ENCODE measurements at regions not wholly inside any gene's neighbourhood (a gene's known extent, or its start where the extent isn't known, plus 50 kb on each side); places are given as distances from the start of the nearest gene placed in this dataset.

DNA sequence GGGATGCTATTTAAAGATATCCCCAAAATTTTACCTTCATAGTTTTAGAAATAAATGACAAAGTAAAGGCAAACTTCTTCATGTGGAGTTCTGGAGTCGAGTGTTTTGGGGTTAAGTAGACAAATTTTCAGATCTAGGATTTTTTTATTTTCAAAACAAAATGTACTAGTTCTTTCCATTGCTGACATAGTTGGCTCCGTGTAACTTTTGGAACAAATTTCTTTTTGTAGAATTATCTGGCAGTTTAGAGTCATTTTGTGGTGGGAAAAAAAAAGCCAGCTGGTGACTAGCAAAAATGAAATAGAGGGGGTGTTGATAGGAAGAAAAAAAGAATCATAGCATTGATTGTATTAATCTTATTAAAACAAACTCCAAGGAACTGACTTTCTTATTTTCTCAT is 131.6 kb upstream of the TCF21 start:
- no peaks in the 10 kb centered on the region for H3K27me3 ChIP-seq (ENCODE audit: insufficient read depth, low read length, poor library complexity)
- TF ChIP-seq EZH2 (IDR thresholded peaks at IDR 0.05; ENCODE audit: borderline replicate concordance, low read depth, low read length, severe bottlenecking), result no peak
- TF ChIP-seq, protein P1, sequence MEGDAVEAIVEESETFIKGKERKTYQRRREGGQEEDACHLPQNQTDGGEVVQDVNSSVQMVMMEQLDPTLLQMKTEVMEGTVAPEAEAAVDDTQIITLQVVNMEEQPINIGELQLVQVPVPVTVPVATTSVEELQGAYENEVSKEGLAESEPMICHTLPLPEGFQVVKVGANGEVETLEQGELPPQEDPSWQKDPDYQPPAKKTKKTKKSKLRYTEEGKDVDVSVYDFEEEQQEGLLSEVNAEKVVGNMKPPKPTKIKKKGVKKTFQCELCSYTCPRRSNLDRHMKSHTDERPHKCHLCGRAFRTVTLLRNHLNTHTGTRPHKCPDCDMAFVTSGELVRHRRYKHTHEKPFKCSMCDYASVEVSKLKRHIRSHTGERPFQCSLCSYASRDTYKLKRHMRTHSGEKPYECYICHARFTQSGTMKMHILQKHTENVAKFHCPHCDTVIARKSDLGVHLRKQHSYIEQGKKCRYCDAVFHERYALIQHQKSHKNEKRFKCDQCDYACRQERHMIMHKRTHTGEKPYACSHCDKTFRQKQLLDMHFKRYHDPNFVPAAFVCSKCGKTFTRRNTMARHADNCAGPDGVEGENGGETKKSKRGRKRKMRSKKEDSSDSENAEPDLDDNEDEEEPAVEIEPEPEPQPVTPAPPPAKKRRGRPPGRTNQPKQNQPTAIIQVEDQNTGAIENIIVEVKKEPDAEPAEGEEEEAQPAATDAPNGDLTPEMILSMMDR (IDR thresholded peaks at IDR 0.05; ENCODE audit: borderline replicate concordance, extremely low read depth, low read length, poor library complexity, severe bottlenecking), result no peak
- no peak overlapping the region for H3K4me3 ChIP-seq (ENCODE audit: low read depth in 1 of 2, low read length in 2 of 2)
- H4K20me1 ChIP-seq (ENCODE audit: insufficient read depth, low read length), result no peaks in the 10 kb centered on the region
- no peak overlapping the region for H3K4me2 ChIP-seq (ENCODE audit: insufficient read depth, low read length)
- no peak overlapping the region for H2AFZ ChIP-seq (ENCODE audit: low read depth, low read length)
- no peaks in the 10 kb centered on the region for H3K79me2 ChIP-seq (ENCODE audit: insufficient read depth, low read length)
- ATAC-seq (ENCODE audit: insufficient read depth, low read depth) (no peak), DNase-seq (no peak)
- H3K9me3 ChIP-seq (ENCODE audit: insufficient read depth, low read length, severe bottlenecking), result no peaks in the 10 kb centered on the region
- H3K4me1 ChIP-seq (ENCODE audit: insufficient read depth, low read length), result no peaks in the 10 kb centered on the region
- H3K9ac ChIP-seq (ENCODE audit: low read depth, low read length), result no peak overlapping the region
- no peaks in the 10 kb centered on the region for H3K36me3 ChIP-seq (ENCODE audit: insufficient read depth, low read length)
- no peak overlapping the region for H3K27ac ChIP-seq (ENCODE audit: low read length)

DNA sequence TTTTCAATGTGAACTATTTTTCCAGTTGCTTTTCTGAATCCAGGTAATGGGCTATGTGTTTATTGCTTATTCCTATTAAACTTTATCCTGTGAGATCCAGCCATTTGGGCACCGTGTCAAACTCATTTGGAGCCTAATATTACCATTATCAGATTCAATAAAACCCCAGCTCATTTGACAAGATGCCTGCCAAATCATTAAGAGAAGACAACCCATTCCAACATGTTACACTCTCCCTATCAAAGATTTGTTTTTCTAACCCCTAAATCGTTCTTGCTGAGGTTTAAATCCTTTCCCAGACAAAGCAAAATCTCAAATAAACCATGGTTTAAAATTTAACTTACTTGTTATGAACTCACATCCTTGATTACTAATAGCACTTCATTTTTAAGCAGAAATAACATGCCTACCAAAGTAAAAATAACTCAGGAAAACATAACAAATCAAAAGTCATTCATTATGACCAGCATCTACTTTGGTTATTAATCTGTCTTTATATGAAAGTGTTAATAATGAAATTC is 130.0 kb upstream of the TCF21 start:
- H2AFZ ChIP-seq (ENCODE audit: low read depth, low read length), result no peak overlapping the region
- no peak overlapping the region for H3K27ac ChIP-seq (ENCODE audit: low read length)
- no peak overlapping the region for H3K9ac ChIP-seq (ENCODE audit: low read depth, low read length)
- H3K36me3 ChIP-seq (ENCODE audit: insufficient read depth, low read length), result no peaks in the 10 kb centered on the region
- no peak overlapping the region for H3K4me3 ChIP-seq (ENCODE audit: low read depth in 1 of 2, low read length in 2 of 2)
- no peak for DNase-seq
- H4K20me1 ChIP-seq (ENCODE audit: insufficient read depth, low read length), result no peaks in the 10 kb centered on the region
- H3K27me3 ChIP-seq (ENCODE audit: insufficient read depth, low read length, poor library complexity), result peaks cover 4% of the 10 kb centered on the region
- no peak for ATAC-seq (ENCODE audit: insufficient read depth, low read depth)
- no peaks in the 10 kb centered on the region for H3K9me3 ChIP-seq (ENCODE audit: insufficient read depth, low read length, severe bottlenecking)
- no peak overlapping the region for H3K4me2 ChIP-seq (ENCODE audit: insufficient read depth, low read length)
- no peaks in the 10 kb centered on the region for H3K4me1 ChIP-seq (ENCODE audit: insufficient read depth, low read length)
- TF ChIP-seq EZH2 (IDR thresholded peaks at IDR 0.05; ENCODE audit: borderline replicate concordance, low read depth, low read length, severe bottlenecking), result no peak
- TF ChIP-seq, protein P1 (IDR thresholded peaks at IDR 0.05; ENCODE audit: borderline replicate concordance, extremely low read depth, low read length, poor library complexity, severe bottlenecking), result no peak
- no peaks in the 10 kb centered on the region for H3K79me2 ChIP-seq (ENCODE audit: insufficient read depth, low read length)

DNA sequence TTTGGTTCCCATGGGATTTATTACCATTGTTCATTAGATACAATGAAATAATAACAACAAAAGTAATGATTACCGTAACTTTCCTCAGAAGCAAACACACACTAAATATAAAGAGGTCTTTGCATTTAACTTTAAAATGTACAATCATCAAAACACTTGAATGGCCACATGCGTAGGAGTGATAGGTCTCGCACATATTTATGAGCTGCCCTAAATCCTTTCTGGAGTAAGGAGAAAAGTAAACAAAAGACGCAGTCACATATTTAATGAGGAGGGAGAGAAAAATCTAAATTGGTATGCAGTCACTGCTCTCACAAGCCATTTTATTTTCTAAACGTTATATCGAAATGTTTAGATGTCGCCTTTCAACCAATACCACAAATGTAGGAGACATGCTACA is 129.4 kb upstream of the TCF21 start:
- H3K4me2 ChIP-seq (ENCODE audit: insufficient read depth, low read length), result no peak overlapping the region
- no peak for DNase-seq
- no peak overlapping the region for H3K4me3 ChIP-seq (ENCODE audit: low read depth in 1 of 2, low read length in 2 of 2)
- no peak overlapping the region for H3K27ac ChIP-seq (ENCODE audit: low read length)
- H3K9me3 ChIP-seq (ENCODE audit: insufficient read depth, low read length, severe bottlenecking), result no peaks in the 10 kb centered on the region
- no peak for ATAC-seq (ENCODE audit: insufficient read depth, low read depth)
- H3K79me2 ChIP-seq (ENCODE audit: insufficient read depth, low read length), result no peaks in the 10 kb centered on the region
- no peaks in the 10 kb centered on the region for H3K36me3 ChIP-seq (ENCODE audit: insufficient read depth, low read length)
- H3K9ac ChIP-seq (ENCODE audit: low read depth, low read length), result no peak overlapping the region
- H2AFZ ChIP-seq (ENCODE audit: low read depth, low read length), result no peak overlapping the region
- peaks cover 4% of the 10 kb centered on the region for H3K27me3 ChIP-seq (ENCODE audit: insufficient read depth, low read length, poor library complexity)
- TF ChIP-seq EZH2 (IDR thresholded peaks at IDR 0.05; ENCODE audit: borderline replicate concordance, low read depth, low read length, severe bottlenecking), result no peak
- TF ChIP-seq, protein P1 (IDR thresholded peaks at IDR 0.05; ENCODE audit: borderline replicate concordance, extremely low read depth, low read length, poor library complexity, severe bottlenecking), result no peak
- H4K20me1 ChIP-seq (ENCODE audit: insufficient read depth, low read length), result no peaks in the 10 kb centered on the region
- H3K4me1 ChIP-seq (ENCODE audit: insufficient read depth, low read length), result no peaks in the 10 kb centered on the region

DNA sequence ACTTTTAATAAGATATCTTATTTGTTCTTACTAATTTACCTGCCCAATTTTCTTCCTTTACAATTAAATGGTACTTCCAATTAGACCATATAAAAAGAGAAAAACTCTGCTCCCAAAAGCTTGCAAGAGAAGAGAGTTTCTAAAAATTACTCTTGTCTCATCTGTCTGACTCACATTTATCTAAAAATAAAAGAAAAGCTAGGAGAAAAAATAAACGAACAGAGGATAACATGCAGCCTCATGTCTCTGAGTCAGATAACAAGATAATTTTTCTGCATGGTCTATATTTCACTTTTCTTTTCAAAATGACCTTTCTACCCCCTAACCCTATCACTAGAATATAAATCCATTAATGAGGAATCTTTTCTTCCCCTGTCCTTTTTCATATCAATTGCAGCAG is 127.2 kb upstream of the TCF21 start:
- no peaks in the 10 kb centered on the region for H3K36me3 ChIP-seq (ENCODE audit: insufficient read depth, low read length)
- TF ChIP-seq EZH2 (IDR thresholded peaks at IDR 0.05; ENCODE audit: borderline replicate concordance, low read depth, low read length, severe bottlenecking), result no peak
- TF ChIP-seq, protein P1 (IDR thresholded peaks at IDR 0.05; ENCODE audit: borderline replicate concordance, extremely low read depth, low read length, poor library complexity, severe bottlenecking), result no peak
- no peak overlapping the region for H3K9ac ChIP-seq (ENCODE audit: low read depth, low read length)
- H3K4me2 ChIP-seq (ENCODE audit: insufficient read depth, low read length), result no peak overlapping the region
- ATAC-seq (ENCODE audit: insufficient read depth, low read depth) (no peak), DNase-seq (no peak)
- no peak overlapping the region for H3K27ac ChIP-seq (ENCODE audit: low read length)
- no peak overlapping the region for H3K4me3 ChIP-seq (ENCODE audit: low read depth in 1 of 2, low read length in 2 of 2)
- no peaks in the 10 kb centered on the region for H3K4me1 ChIP-seq (ENCODE audit: insufficient read depth, low read length)
- H2AFZ ChIP-seq (ENCODE audit: low read depth, low read length), result no peak overlapping the region
- H3K27me3 ChIP-seq (ENCODE audit: insufficient read depth, low read length, poor library complexity), result peaks cover 10% of the 10 kb centered on the region
- H3K9me3 ChIP-seq (ENCODE audit: insufficient read depth, low read length, severe bottlenecking), result no peaks in the 10 kb centered on the region
- no peaks in the 10 kb centered on the region for H3K79me2 ChIP-seq (ENCODE audit: insufficient read depth, low read length)
- H4K20me1 ChIP-seq (ENCODE audit: insufficient read depth, low read length), result no peaks in the 10 kb centered on the region

All from DND-41 (cell line).